Adrenal gland (tissue), 5 donors: ENCODE measurements at regions not wholly inside any gene's neighbourhood (a gene's known extent, or its start where the extent isn't known, plus 50 kb on each side); places are given as distances from the start of the nearest gene placed in this dataset.

Source experiments
- POLR2A ChIP-seq, 2 donors: fragments of 450-650 bp; IDR thresholded peaks; one replicate each; pipeline ENCODE4 v1.6.1; 2017; ENCODE audit warnings: antibody characterized with exemption in 2 of 2, mild to moderate bottlenecking in 2 of 2, moderate library complexity in 1 of 2
- TF ChIP-seq, protein P1 (sequence below), 6 experiments: fragments of 450-650 bp in 4 of 6; fragments of 200-600 bp in 2 of 6; sonication (generic) in 1 of 6; IDR thresholded peaks; 1 replicate in 5 of 6; 2 replicates in 1 of 6; pipeline versions ENCODE4 v1.5.1 to v1.8.0; 2016 to 2021; ENCODE audit warnings: antibody characterized with exemption in 6 of 6, mild to moderate bottlenecking in 2 of 6, moderate library complexity in 1 of 6
- donor health status: DM: no; HTN: no; CAD: no.

DNA sequence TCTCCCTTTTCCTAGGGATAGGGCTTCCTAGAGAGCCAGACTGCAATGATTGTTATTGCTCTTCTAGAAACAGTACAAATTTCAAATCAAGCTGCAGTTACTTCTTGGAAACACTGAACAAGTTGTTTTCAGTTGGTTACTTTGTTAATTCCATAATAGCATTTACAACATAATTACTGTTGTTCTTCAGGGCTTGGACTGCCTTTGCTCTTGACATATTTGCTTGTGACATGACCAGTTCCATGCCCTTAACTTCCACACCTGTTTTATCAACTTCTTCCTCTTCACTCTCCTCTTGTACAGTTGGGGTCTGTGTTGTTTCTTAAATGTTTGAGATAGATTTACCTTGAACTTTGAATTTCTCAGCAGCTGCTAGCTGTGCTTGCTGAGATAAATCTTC is 104.4 kb downstream of the SEC23IP start:
- TF ChIP-seq, protein P1, sequence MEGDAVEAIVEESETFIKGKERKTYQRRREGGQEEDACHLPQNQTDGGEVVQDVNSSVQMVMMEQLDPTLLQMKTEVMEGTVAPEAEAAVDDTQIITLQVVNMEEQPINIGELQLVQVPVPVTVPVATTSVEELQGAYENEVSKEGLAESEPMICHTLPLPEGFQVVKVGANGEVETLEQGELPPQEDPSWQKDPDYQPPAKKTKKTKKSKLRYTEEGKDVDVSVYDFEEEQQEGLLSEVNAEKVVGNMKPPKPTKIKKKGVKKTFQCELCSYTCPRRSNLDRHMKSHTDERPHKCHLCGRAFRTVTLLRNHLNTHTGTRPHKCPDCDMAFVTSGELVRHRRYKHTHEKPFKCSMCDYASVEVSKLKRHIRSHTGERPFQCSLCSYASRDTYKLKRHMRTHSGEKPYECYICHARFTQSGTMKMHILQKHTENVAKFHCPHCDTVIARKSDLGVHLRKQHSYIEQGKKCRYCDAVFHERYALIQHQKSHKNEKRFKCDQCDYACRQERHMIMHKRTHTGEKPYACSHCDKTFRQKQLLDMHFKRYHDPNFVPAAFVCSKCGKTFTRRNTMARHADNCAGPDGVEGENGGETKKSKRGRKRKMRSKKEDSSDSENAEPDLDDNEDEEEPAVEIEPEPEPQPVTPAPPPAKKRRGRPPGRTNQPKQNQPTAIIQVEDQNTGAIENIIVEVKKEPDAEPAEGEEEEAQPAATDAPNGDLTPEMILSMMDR (IDR thresholded peaks at IDR 0.05), result no peak
- no peak for TF ChIP-seq POLR2A (IDR thresholded peaks at IDR 0.05)
